Neural cell (in vitro differentiated cells): ENCODE measurements at regions not wholly inside any gene's neighbourhood (a gene's known extent, or its start where the extent isn't known, plus 50 kb on each side); places are given as distances from the start of the nearest gene placed in this dataset.

Experiments used
- H2AFZ ChIP-seq: fragments of 200-600, 300-800 bp; sonication (generic), shearing (Covaris generic); 2 replicates; pipeline ENCODE4 v1.6.0; 2014; ENCODE audit warnings: low read depth, mild to moderate bottlenecking, antibody characterized with exemption, low read length, moderate library complexity
- H3F3A ChIP-seq: fragments of 200-600 bp; shearing (Covaris generic); 2 replicates; pipeline ENCODE4 v1.6.1; 2016; ENCODE audit warnings: mild to moderate bottlenecking, moderate library complexity, mixed read lengths, antibody characterized with exemption, low read length; ENCODE audit not compliant: insufficient read depth, poor library complexity, severe bottlenecking
- H3K27ac ChIP-seq: fragments of 200-600, 300-800 bp; sonication (generic), shearing (Covaris generic); 2 replicates; pipeline ENCODE4 v1.5.1; 2014; ENCODE audit warnings: mild to moderate bottlenecking, low read length, moderate library complexity
- H3K27me3 ChIP-seq: fragments of 300-800, 200-600 bp; sonication (generic), shearing (Covaris generic); 2 replicates; pipeline ENCODE4 v1.6.0; 2014; ENCODE audit warnings: mild to moderate bottlenecking, low read depth, low read length, moderate library complexity; ENCODE audit not compliant: insufficient read depth
- H3K36me3 ChIP-seq: fragments of 300-800, 200-600 bp; sonication (generic), shearing (Covaris generic); 2 replicates; pipeline ENCODE4 v1.5.1; 2014; ENCODE audit warnings: mild to moderate bottlenecking, antibody characterized with exemption, low read length, moderate library complexity; ENCODE audit not compliant: insufficient read depth
- H3K4me2 ChIP-seq: fragments of 300-800, 200-600 bp; sonication (generic), shearing (Covaris generic); 2 replicates; pipeline ENCODE4 v1.6.0; 2014; ENCODE audit warnings: mild to moderate bottlenecking, low read length
- H3K4me3 ChIP-seq: fragments of 300-800, 200-600 bp; sonication (generic), shearing (Covaris generic); 2 replicates; pipeline ENCODE4 v1.5.1; 2014; ENCODE audit warnings: mild to moderate bottlenecking, low read length, moderate library complexity
- H3K79me2 ChIP-seq: fragments of 200-600 bp; shearing (Covaris generic); replicated peaks from 2 replicates; pipeline ENCODE4 v1.6.0; 2014; ENCODE audit warnings: mild to moderate bottlenecking, low read length, moderate library complexity; ENCODE audit not compliant: insufficient read depth
- H3K9ac ChIP-seq: fragments of 300-800, 200-600 bp; sonication (generic), shearing (Covaris generic); 2 replicates; pipeline ENCODE4 v1.6.1; 2016; ENCODE audit warnings: mild to moderate bottlenecking, low read length, mixed read lengths
- H3K9me2 ChIP-seq: fragments of 200-600 bp; shearing (Covaris generic); 2 replicates; pipeline ENCODE4 v1.6.1; 2016; ENCODE audit warnings: mild to moderate bottlenecking, low read length, mixed read lengths; ENCODE audit not compliant: insufficient read depth
- H3K9me3 ChIP-seq: fragments of 200-600, 300-800 bp; sonication (generic), shearing (Covaris generic); 2 replicates; pipeline ENCODE4 v1.6.1; 2016; ENCODE audit warnings: mild to moderate bottlenecking, mixed run types, low read length, moderate library complexity, mixed read lengths
- H4K20me1 ChIP-seq: fragments of 200-600 bp; shearing (Covaris generic); 2 replicates; pipeline ENCODE4 v1.6.1; 2016; ENCODE audit warnings: mild to moderate bottlenecking, mixed run types; ENCODE audit not compliant: insufficient read depth
- CTCF ChIP-seq: fragments of 450-650 bp; IDR thresholded peaks from 2 replicates; pipeline ENCODE4 v1.5.1; 2014; ENCODE audit warnings: antibody characterized with exemption, mild to moderate bottlenecking, moderate library complexity; ENCODE audit not compliant: poor library complexity, severe bottlenecking
- EP300 ChIP-seq: fragments of 450-650 bp; conservative IDR thresholded peaks from 2 replicates; pipeline ENCODE4 v1.6.1; 2014; ENCODE audit warnings: antibody characterized with exemption, mild to moderate bottlenecking, moderate library complexity; ENCODE audit not compliant: poor library complexity, severe bottlenecking
- EZH2 ChIP-seq: fragments of 200-600, 300-800 bp; shearing (Covaris generic), sonication (generic); IDR thresholded peaks from 2 replicates; pipeline ENCODE4 v1.6.1; 2014; ENCODE audit warnings: antibody characterized with exemption, low read length, borderline replicate concordance, mild to moderate bottlenecking; ENCODE audit not compliant: insufficient read depth, poor library complexity, severe bottlenecking
- MXI1 ChIP-seq: fragments of 450-650 bp; conservative IDR thresholded peaks from 2 replicates; pipeline ENCODE4 v1.6.1; 2014; ENCODE audit warnings: antibody characterized with exemption, mild to moderate bottlenecking; ENCODE audit not compliant: poor library complexity, severe bottlenecking
- POLR2AphosphoS5 ChIP-seq: IDR thresholded peaks from 2 replicates; pipeline ENCODE4 v1.6.1; 2012
- RAD21 ChIP-seq: fragments of 450-650 bp; conservative IDR thresholded peaks from 2 replicates; pipeline ENCODE4 v1.6.1; 2014; ENCODE audit warnings: antibody characterized with exemption, mild to moderate bottlenecking, moderate library complexity
- REST ChIP-seq: IDR thresholded peaks from 2 replicates; pipeline ENCODE4 v1.6.1; 2012; ENCODE audit warnings: borderline replicate concordance
- SMC3 ChIP-seq: fragments of 450-650 bp; conservative IDR thresholded peaks from 2 replicates; pipeline ENCODE4 v1.6.1; 2014; ENCODE audit warnings: antibody characterized with exemption, mild to moderate bottlenecking, moderate library complexity; ENCODE audit not compliant: poor library complexity
- TAF1 ChIP-seq: IDR thresholded peaks from 2 replicates; pipeline ENCODE4 v1.6.1; 2012; ENCODE audit warnings: low read depth

- Histone ChIP-seq H3K4me3 (no peak overlapping the region), H3K36me3 (no peaks in the 10 kb centered on the region), H3K27ac (no peak overlapping the region), H3K27me3 (no peaks in the 10 kb centered on the region), H2AFZ (no peak overlapping the region), H3K9me3 (no peaks in the 10 kb centered on the region), H4K20me1 (no peaks in the 10 kb centered on the region), H3K9me2 (no peaks in the 10 kb centered on the region), H3K79me2 (no peaks in the 10 kb centered on the region), H3F3A (no peaks in the 10 kb centered on the region), H3K4me2 (no peak overlapping the region), H3K9ac (no peak overlapping the region)
- no peak for TF ChIP-seq SMC3
- no peak for TF ChIP-seq REST
- TF ChIP-seq RAD21 = no peak
- no peak for TF ChIP-seq CTCF
- TF ChIP-seq POLR2AphosphoS5 = no peak
- no peak for TF ChIP-seq EP300
- TF ChIP-seq MXI1 = no peak
- TF ChIP-seq EZH2 = no peak
- TF ChIP-seq TAF1 = no peak
Measured at GRCh38 chr10:25865267-25865666, 68.8 kb upstream of the MYO3A start.

- H3K36me3 ChIP-seq = no peaks in the 10 kb centered on the region
- no peaks in the 10 kb centered on the region for H3K9me2 ChIP-seq
- TF ChIP-seq MXI1 = no peak
- no peak for TF ChIP-seq REST
- no peak for TF ChIP-seq TAF1
- TF ChIP-seq EP300 = no peak
- TF ChIP-seq RAD21 = no peak
- no peak for TF ChIP-seq POLR2AphosphoS5
- TF ChIP-seq EZH2 = no peak
- no peak for TF ChIP-seq SMC3
- no peak for TF ChIP-seq CTCF
- H3K27ac ChIP-seq = no peak overlapping the region
- no peaks in the 10 kb centered on the region for H3K79me2 ChIP-seq
- no peak overlapping the region for H3K4me3 ChIP-seq
- H4K20me1 ChIP-seq = no peaks in the 10 kb centered on the region
- H3F3A ChIP-seq = no peaks in the 10 kb centered on the region
- no peaks in the 10 kb centered on the region for H3K9me3 ChIP-seq
- no peak overlapping the region for H2AFZ ChIP-seq
- H3K27me3 ChIP-seq = no peaks in the 10 kb centered on the region
- H3K4me2 ChIP-seq = no peak overlapping the region
- no peak overlapping the region for H3K9ac ChIP-seq
Measured at GRCh38 chr10:25867321-25867720, 66.7 kb upstream of the MYO3A start.
